ENCODE measurements at regions not wholly inside any gene's neighbourhood (a gene's known extent, or its start where the extent isn't known, plus 50 kb on each side); places are given as distances from the start of the nearest gene placed in this dataset.

- no peak for TF ChIP-seq CTCF (optimal IDR thresholded peaks at IDR 0.05 in 1 of 3, IDR thresholded peaks at IDR 0.05 in 1 of 3, conservative IDR thresholded peaks at IDR 0.05 in 1 of 3; ENCODE audit: extremely low read depth in 1 of 3, insufficient read depth in 2 of 3, low read length in 3 of 3)
- no peak for TF ChIP-seq EZH2 (IDR thresholded peaks at IDR 0.05; ENCODE audit: low read length)
These were observed 253.1 kb upstream of the NEBL start for GRCh38 chr10:21150166-21150565.

Measured in keratinocyte (primary cell).